Muscle of leg (tissue), 3 donors: ENCODE measurements at regions not wholly inside any gene's neighbourhood (a gene's known extent, or its start where the extent isn't known, plus 50 kb on each side); places are given as distances from the start of the nearest gene placed in this dataset.

ENCODE experiments used
- DNase-seq: peaks from one replicate; pipeline ENCODE4 v3.0.0; 2013
- H3K27ac ChIP-seq: one replicate; pipeline ENCODE4 v1.5.1; 2013; ENCODE audit warnings: mild to moderate bottlenecking, low read length, control low read depth
- H3K27me3 ChIP-seq: one replicate; pipeline ENCODE4 v1.6.1; 2013; ENCODE audit warnings: low read length; ENCODE audit not compliant: control insufficient read depth, insufficient read depth
- H3K36me3 ChIP-seq: one replicate; pipeline ENCODE4 v1.6.1; 2013; ENCODE audit warnings: low read length; ENCODE audit not compliant: control insufficient read depth, insufficient read depth
- H3K4me1 ChIP-seq: one replicate; pipeline ENCODE4 v1.6.1; 2013; ENCODE audit warnings: low read length; ENCODE audit not compliant: control insufficient read depth, insufficient read depth
- H3K4me3 ChIP-seq: one replicate; pipeline ENCODE4 v1.5.1; 2013; ENCODE audit warnings: low read length, control low read depth
- H3K9me3 ChIP-seq: replicated peaks from 2 replicates; pipeline ENCODE4 v1.6.1; 2013; ENCODE audit warnings: low read depth, low read length; ENCODE audit not compliant: control insufficient read depth
- WGBS: methylation state at CpG from one replicate; pipeline ENCODE4 v1.1.5; 2013; ENCODE audit warnings: missing lambda C conversion rate; ENCODE audit not compliant: insufficient coverage; 5-methylcytosine and 5-hydroxymethylcytosine counted together

DNA sequence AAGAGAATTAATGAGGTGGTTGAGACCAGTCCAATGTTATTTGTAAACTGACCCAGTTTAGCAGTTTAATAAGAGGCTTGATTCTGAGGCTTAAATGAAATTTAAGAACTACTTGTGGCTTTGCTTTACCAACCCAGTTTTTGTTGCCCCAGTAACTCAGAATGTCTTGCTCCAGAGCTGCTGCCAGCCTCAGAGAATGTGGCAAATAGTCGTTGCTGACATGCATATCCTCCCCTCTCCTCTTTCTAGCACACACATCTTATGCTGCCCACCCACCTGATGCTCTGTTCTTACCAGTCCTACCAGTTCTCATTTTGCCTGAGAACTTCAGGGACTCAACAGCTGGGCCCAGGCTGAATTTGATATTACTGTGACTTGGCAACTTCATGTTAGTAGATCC lies 92.4 kb upstream of the TSC22D2 start:
- 44% methylated on average over 1 of the region's 1 CpG for WGBS
- Histone ChIP-seq H3K4me1 (peaks cover 7% of the 10 kb centered on the region), H3K36me3 (no peaks in the 10 kb centered on the region), H3K27ac (no peak overlapping the region), H3K9me3 (no peaks in the 10 kb centered on the region), H3K27me3 (no peaks in the 10 kb centered on the region), H3K4me3 (no peak overlapping the region)
- no peak for DNase-seq

DNA sequence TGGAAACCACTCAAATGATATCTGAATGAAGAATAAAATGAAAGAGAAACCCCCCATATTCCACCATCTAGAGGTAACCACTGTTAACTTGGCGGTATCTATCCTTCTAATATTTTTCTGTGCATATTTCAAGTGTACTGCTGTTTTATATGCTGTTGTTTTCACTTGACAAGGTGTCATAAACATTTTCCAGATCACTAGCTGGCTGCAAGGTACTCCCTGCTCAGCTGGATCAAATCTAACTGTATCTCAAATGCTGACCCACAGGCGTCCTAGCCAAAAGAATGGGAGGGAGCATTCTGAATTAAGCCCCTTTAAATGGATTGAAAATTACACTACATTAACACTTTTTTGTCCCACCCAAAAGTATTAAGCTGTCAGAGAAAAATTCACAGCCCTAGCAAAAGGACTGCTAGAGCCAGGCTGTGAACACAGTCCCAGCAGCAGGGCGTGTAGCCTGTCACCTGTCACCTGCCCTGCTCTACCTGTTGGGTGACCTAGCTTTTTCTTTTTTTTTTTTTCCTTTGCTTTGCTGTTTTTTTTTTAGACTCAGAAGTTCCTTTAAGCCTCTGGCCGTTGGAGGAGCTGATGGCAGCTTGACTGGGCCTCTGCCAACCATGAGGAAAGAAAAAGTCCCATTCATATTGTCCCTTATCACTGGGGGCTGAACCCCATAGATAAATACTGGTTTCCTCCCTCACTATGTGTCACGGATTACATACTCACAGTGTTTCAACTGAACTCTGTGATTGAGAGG lies 93.7 kb upstream of the TSC22D2 start:
- peaks cover 7% of the 10 kb centered on the region for H3K4me1 ChIP-seq
- no peaks in the 10 kb centered on the region for H3K9me3 ChIP-seq
- no peaks in the 10 kb centered on the region for H3K27me3 ChIP-seq
- H3K27ac ChIP-seq, result no peak overlapping the region
- DNase-seq, result no peak
- 83% methylated on average over 1 of the region's 5 CpGs for WGBS
- H3K4me3 ChIP-seq, result no peak overlapping the region
- H3K36me3 ChIP-seq, result no peaks in the 10 kb centered on the region

DNA sequence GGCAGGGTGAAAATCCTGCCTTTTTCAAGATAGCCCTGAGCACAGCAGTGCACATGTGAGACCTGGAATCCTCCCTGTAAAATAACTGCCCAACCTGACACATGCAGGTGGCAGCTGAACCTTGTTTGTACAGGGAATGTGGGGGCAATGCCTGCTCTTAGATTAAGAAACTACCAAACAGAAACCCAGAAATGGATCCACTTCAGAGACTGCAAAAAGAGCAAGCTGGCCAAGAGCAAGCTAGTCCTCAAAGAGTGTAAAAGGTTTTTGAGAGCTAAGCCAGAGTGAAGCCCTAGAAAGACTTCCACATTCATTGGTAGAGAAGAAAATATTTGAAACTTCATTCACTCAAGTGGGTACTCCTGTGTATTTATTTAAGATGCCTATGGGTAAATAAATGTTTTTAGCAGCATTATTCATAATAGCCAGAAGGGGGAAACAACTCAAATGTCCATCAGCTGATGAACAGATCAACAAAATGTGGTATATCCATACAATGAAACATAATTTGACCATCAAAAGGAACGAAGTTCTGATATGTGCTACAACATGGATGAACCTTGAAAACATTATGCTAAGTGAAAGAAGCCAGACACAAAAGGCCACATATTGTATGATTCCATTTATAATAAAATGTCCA lies 96.0 kb upstream of the TSC22D2 start:
- H3K27ac ChIP-seq, result no peak overlapping the region
- WGBS, result no CpG with 5 or more reads among the region's 1 CpG
- DNase-seq, result no peak

DNA sequence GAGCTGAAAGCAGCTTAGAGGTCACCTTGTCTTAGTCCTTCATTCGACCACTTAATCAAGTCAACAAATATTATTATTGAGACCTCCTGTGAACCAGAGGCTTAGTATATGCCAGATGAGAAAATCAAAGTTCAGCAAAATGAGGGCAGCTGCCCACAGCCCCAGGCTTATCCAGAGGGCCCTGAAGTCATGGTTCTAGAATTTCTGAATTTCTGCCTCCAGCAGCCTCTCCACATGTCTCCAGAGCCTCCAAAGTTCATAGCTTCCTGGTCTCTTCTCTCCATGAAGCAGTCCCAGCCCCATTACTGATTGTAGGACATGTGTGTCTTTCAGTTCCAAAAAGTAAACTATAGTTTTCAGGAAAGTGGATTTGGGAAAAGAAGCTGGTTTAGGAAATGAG lies 96.9 kb upstream of the TSC22D2 start:
- no peak overlapping the region for H3K4me3 ChIP-seq
- DNase-seq, result no peak
- WGBS, result no CpG with 5 or more reads among the region's 1 CpG
- H3K4me1 ChIP-seq, result peaks cover 27% of the 10 kb centered on the region
- H3K27ac ChIP-seq, result no peak overlapping the region
- H3K36me3 ChIP-seq, result no peaks in the 10 kb centered on the region
- no peaks in the 10 kb centered on the region for H3K9me3 ChIP-seq
- no peaks in the 10 kb centered on the region for H3K27me3 ChIP-seq

More for the DNA sequence above, 96.0 kb upstream of the TSC22D2 start:
- Histone ChIP-seq H3K9me3 (no peaks in the 10 kb centered on the region), H3K36me3 (no peaks in the 10 kb centered on the region), H3K27me3 (no peaks in the 10 kb centered on the region), H3K4me1 (peaks cover 24% of the 10 kb centered on the region), H3K4me3 (no peak overlapping the region)

DNA sequence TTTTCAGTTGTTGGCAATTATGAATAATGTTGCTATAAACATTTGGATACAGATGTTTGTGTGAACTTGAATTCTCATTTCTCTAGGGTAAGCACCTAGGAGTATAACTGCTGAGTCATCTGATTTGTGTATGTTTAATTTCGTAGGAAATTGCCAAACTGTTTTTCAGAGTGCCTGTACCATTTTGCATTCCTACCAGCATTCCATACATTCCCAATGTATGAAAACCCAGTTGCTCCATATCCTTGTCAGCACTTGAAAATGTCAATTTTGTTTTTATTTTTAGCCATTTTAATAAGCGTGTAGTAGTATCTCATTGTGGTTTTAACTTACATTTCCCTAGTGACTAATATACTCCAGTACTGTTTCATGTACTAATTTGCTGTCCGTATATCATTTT lies 98.5 kb upstream of the TSC22D2 start:
- H3K4me1 ChIP-seq, result peaks cover 22% of the 10 kb centered on the region
- H3K9me3 ChIP-seq, result no peaks in the 10 kb centered on the region
- no peak for DNase-seq
- no peaks in the 10 kb centered on the region for H3K27me3 ChIP-seq
- H3K36me3 ChIP-seq, result no peaks in the 10 kb centered on the region
- H3K27ac ChIP-seq, result no peak overlapping the region
- H3K4me3 ChIP-seq, result no peak overlapping the region
- no CpG with 5 or more reads among the region's 3 CpGs for WGBS

DNA sequence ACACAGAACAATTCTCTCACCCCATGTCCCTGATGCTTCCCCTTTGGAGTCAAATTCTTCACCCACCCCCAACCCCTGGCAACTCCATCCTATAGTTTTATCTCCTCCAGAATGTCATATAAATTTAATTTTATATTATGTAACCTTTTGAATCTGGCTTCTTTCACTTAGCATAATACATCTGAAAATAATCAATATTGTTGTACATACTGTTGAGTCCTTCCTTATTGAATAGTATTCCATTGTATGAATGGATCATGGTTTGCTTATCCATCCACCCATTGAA lies 98.9 kb upstream of the TSC22D2 start:
- Histone ChIP-seq H3K27me3 (no peaks in the 10 kb centered on the region), H3K36me3 (no peaks in the 10 kb centered on the region), H3K4me3 (no peak overlapping the region), H3K4me1 (peaks cover 20% of the 10 kb centered on the region), H3K27ac (no peak overlapping the region), H3K9me3 (no peaks in the 10 kb centered on the region)
- no peak for DNase-seq

DNA sequence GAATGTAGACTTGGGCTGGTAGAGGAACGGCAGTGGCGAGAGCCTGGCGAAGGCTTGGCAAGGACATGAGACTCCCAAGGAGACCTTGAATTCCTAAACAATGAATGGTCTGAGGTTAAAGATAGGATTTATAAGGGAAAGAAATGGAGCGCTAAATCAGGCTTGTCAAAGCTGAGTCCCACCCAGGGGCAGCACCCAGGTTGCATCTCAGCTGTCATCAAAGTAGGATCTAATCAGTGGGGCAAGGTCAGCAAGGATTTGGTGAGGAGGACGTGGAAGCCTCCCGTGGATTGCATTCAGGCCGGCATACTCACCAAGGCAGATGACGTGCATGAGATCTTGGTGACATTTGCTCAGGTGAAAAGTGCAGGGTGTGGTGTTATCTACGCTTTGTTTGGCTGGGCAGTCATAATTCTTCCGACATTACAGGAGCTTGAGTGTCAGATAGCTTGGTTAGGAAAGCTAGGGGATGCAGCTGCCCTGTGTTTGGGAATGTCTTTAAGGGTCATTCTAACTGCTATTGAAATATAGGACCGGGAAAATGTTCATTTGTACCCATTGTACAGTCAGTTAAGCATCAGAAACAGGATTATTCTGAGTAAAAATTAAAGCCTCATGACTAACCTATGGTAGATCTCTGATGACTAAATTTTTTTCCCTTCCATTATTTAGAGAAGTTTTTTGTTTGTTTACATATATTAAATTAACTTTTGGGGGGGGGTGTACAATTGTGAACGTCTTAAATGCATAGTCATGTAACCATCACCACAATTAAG lies 99.4 kb upstream of the TSC22D2 start:
- no peaks in the 10 kb centered on the region for H3K9me3 ChIP-seq
- H3K4me1 ChIP-seq, result peaks cover 20% of the 10 kb centered on the region
- WGBS, result 81% methylated on average over 10 of the region's 12 CpGs
- H3K27me3 ChIP-seq, result no peaks in the 10 kb centered on the region
- H3K36me3 ChIP-seq, result no peaks in the 10 kb centered on the region
- H3K27ac ChIP-seq, result peak overlapping the region; percentile 82
- no peak for DNase-seq
- H3K4me3 ChIP-seq, result no peak overlapping the region

DNA sequence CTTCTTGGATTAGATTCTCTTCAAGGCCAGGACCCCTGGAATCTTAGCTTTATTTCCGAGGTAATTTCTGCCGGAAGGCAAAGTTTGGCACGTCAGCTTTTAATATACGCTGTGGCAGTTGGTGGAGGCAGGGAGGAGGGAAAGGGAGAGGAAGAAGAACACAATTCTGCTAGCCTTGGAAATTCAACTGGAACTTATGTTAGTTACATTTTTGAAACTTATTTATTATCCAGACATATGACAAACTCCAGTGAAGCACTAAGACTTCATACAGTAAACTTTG lies 100.1 kb upstream of the TSC22D2 start:
- H3K27me3 ChIP-seq, result no peaks in the 10 kb centered on the region
- DNase-seq, result peak; percentile 89
- no peak overlapping the region for H3K4me3 ChIP-seq
- H3K36me3 ChIP-seq, result no peaks in the 10 kb centered on the region
- H3K9me3 ChIP-seq, result no peaks in the 10 kb centered on the region
- peaks cover 20% of the 10 kb centered on the region for H3K4me1 ChIP-seq
- H3K27ac ChIP-seq, result peak overlapping the region; percentile 82
- no CpG with 5 or more reads among the region's 4 CpGs for WGBS

DNA sequence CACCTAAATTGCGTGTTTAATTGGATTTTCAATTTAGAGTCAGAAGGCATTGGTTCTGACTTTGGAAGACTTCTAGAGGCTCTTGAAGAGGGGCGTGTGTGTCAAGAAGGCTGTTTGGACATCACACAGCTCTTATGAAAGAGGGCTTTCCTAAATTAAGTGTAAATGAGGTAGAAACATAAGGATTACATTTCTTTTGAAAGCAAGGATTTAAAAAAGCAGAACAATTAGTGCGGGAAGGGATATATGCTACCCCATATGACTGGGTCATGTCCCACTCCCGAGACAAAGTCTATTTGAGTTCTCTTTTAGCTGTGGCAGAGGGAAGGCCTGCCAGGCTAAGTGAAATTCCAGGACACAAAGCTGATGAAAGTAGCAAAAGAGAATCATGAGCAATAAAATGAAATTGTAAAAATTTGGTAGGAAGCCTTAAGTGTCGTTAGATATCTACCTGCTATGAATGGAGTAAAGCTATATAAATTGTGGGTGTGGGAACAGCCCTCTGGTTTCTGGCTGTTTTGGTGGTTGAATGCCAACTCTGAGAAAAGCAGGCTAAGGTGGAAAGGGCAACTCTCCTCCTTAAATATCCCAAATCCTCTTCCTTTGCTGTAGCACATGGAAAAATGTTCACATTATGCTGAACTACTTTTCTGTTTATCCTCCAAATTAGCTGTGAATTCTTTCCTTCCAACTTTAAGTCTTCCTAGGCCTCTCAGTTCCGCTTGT lies 100.6 kb upstream of the TSC22D2 start:
- Histone ChIP-seq H3K4me1 (peaks cover 20% of the 10 kb centered on the region), H3K36me3 (no peaks in the 10 kb centered on the region), H3K27ac (peak overlapping the region; percentile 82), H3K9me3 (no peaks in the 10 kb centered on the region), H3K27me3 (no peaks in the 10 kb centered on the region), H3K4me3 (no peak overlapping the region)
- DNase-seq, result peak; percentile 80
- WGBS, result 58% methylated on average over 5 of the region's 6 CpGs

DNA sequence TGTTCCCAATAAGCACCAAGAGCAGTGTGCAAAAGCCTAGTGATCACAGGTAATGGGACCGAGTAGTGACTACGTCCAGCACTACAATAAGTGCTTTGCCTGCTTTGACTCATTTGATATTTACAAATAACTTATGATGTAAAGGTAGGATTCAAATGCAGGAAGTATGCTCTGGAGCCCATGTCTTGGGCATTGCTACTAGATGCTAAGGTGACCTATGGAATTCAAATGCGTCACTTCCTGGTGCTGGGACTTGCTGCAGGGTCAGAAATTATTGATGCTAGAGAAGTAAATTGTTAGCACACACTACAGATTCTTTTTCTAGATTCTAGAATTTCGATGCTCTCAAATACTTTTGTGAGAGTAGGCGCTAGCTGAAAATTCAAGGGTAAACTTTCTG lies 101.2 kb upstream of the TSC22D2 start:
- peak overlapping the region; percentile 82 for H3K27ac ChIP-seq
- H3K27me3 ChIP-seq, result no peaks in the 10 kb centered on the region
- H3K9me3 ChIP-seq, result no peaks in the 10 kb centered on the region
- H3K4me3 ChIP-seq, result no peak overlapping the region
- no peak for DNase-seq
- H3K4me1 ChIP-seq, result peaks cover 22% of the 10 kb centered on the region
- H3K36me3 ChIP-seq, result no peaks in the 10 kb centered on the region
- no CpG with 5 or more reads among the region's 5 CpGs for WGBS
